ENCODE measurements at regions not wholly inside any gene's neighbourhood (a gene's known extent, or its start where the extent isn't known, plus 50 kb on each side); places are given as distances from the start of the nearest gene placed in this dataset.

DNA sequence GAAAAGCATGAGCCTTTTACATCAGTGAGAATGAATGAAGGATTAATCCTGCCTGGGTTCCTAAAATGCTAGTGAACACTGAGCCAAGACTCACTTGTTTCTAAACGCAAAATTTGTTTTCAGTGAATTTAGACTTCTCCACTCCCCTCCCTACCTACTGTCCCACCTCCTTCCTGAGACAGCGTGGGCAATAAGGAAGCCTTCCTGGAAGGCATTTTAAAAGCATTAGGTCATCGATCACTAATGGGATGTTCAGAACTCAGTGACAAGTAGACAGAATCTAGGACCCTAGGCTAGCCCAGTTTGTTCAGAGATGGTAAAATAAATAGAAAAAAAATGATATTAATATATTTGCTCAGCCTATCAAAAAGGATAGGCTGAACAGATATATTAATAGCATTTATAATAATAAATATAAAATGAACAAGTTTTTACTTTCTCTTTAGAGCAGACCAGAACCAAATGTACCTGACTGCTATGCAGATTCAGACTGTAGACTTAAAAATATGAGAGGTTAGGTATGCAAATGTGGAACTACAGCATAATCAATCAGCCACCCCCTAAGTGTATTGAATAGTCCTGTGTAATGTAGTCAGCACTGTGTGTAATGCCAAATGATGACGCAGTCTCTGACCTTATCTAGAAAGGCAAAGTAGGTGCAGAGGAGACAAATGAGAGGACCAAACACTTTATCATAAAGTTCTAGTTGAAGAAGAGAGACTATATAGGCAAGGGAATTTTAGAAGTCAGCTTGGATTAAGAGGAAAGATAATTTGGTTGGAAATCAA, 331.1 kb downstream of the GPAT3 start:
- no peaks in the 10 kb centered on the region for H3K79me2 ChIP-seq (ENCODE audit: control insufficient read depth, insufficient read depth, low read length)
- intact Hi-C loops (cut with micrococcal nuclease; ENCODE audit: unreplicated experiment) (no loop called here), in situ Hi-C loops (cut with MboI) (no loop called here)
- no peaks in the 10 kb centered on the region for H4K20me1 ChIP-seq (ENCODE audit: control insufficient read depth, insufficient read depth)
- no peaks in the 10 kb centered on the region for H3K9me3 ChIP-seq (replicated peaks; ENCODE audit: control insufficient read depth, insufficient read depth, low read length)
- 23% methylated on average over 4 of the region's 4 CpGs for WGBS (ENCODE audit: insufficient coverage, insufficient replicate concordance, low lambda C conversion rate, missing lambda C conversion rate)
- no peak overlapping the region for H2AFZ ChIP-seq (ENCODE audit: control insufficient read depth, low read depth, low read length)
- H3K27me3 ChIP-seq (replicated peaks in 1 of 2; ENCODE audit: control insufficient read depth in 2 of 2, insufficient read depth in 2 of 2, low read length in 1 of 2), result no peaks in the 10 kb centered on the region
- RAD21 ChIA-PET (ENCODE audit: unreplicated experiment), result no interaction called here
- no peaks in the 10 kb centered on the region for H3K36me3 ChIP-seq (ENCODE audit: control insufficient read depth in 2 of 2, insufficient read depth in 2 of 2, low read length in 1 of 2)
- no TSS peak for BruUV-seq (replicated peaks)
- CTCF ChIA-PET, result no interaction called here
- H3K4me3 ChIP-seq, result no peak overlapping the region
- H3K4me1 ChIP-seq (ENCODE audit: control insufficient read depth, insufficient read depth, low read length), result no peaks in the 10 kb centered on the region
- ATAC-seq, result no peak
- no peak for DNase-seq (ENCODE audit: low read depth, low spot score)
- SMC1A ChIA-PET (ENCODE audit: uncharacterized antibody, unreplicated experiment), result interaction anchor here (0.6 to 0.8 kb wide), 2 partner anchors 16 to 320 kb away, joined by 3 read pairs; no protein-coding TSS in a partner anchor
- FAIRE-seq, result no peak
- H3K27ac ChIP-seq (ENCODE audit: control insufficient read depth, insufficient read depth), result no peak overlapping the region
- no peak overlapping the region for H3K4me2 ChIP-seq (ENCODE audit: control insufficient read depth, insufficient read depth)
- TF ChIP-seq, protein P1, sequence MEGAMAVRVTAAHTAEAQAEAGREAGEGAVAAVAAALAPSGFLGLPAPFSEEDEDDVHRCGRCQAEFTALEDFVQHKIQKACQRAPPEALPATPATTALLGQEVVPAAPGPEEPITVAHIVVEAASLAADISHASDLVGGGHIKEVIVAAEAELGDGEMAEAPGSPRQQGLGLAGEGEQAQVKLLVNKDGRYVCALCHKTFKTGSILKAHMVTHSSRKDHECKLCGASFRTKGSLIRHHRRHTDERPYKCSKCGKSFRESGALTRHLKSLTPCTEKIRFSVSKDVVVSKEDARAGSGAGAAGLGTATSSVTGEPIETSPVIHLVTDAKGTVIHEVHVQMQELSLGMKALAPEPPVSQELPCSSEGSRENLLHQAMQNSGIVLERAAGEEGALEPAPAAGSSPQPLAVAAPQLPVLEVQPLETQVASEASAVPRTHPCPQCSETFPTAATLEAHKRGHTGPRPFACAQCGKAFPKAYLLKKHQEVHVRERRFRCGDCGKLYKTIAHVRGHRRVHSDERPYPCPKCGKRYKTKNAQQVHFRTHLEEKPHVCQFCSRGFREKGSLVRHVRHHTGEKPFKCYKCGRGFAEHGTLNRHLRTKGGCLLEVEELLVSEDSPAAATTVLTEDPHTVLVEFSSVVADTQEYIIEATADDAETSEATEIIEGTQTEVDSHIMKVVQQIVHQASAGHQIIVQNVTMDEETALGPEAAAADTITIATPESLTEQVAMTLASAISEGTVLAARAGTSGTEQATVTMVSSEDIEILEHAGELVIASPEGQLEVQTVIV (IDR thresholded peaks at IDR 0.05; ENCODE audit: borderline replicate concordance, partially characterized antibody), result no peak
- TF ChIP-seq FOXM1 (IDR thresholded peaks at IDR 0.05; ENCODE audit: low read depth, low read length) (no peak), NFIC (IDR thresholded peaks at IDR 0.05; ENCODE audit: low read depth, low read length) (no peak), ZNF217 (IDR thresholded peaks at IDR 0.05) (no peak), SMAD5 (IDR thresholded peaks at IDR 0.05; ENCODE audit: low read depth) (no peak), YY1 (IDR thresholded peaks at IDR 0.05; ENCODE audit: low read depth, low read length) (no peak)
- TF ChIP-seq, protein P2, sequence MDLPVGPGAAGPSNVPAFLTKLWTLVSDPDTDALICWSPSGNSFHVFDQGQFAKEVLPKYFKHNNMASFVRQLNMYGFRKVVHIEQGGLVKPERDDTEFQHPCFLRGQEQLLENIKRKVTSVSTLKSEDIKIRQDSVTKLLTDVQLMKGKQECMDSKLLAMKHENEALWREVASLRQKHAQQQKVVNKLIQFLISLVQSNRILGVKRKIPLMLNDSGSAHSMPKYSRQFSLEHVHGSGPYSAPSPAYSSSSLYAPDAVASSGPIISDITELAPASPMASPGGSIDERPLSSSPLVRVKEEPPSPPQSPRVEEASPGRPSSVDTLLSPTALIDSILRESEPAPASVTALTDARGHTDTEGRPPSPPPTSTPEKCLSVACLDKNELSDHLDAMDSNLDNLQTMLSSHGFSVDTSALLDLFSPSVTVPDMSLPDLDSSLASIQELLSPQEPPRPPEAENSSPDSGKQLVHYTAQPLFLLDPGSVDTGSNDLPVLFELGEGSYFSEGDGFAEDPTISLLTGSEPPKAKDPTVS (IDR thresholded peaks at IDR 0.05; ENCODE audit: low read depth, low read length), result no peak
- POLR2A ChIA-PET, result no interaction called here
- H3K9ac ChIP-seq (ENCODE audit: control insufficient read depth, insufficient read depth, low read length), result no peak overlapping the region
